ENCODE measurements at regions not wholly inside any gene's neighbourhood (a gene's known extent, or its start where the extent isn't known, plus 50 kb on each side); places are given as distances from the start of the nearest gene placed in this dataset.

DNA sequence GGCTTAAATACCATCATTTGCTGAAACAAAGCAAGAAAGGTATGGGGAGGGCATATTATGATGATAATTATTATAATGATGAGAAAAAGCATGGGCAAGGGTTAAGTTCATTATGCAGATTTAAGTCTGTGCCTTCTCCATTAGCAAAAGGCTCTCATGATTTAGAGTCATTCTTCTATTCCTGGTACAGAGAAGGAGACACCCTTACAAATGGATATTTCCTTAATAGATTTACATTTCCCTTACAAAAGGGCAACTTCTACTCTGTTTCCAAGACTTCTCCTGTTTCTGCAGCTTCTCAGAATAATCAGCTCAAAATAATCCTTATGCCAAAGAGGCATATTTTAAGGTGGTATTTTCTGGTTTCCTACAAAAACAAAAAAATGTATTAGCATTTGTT is 121.1 kb upstream of the CAMK1G start:
- Histone ChIP-seq H3K27ac (ENCODE audit: low read length) (no peak overlapping the region), H3K9me3 (ENCODE audit: control insufficient read depth, insufficient read depth, low read depth, low read length) (no peaks in the 10 kb centered on the region), H3K36me3 (ENCODE audit: control insufficient read depth, insufficient read depth, low read length) (no peaks in the 10 kb centered on the region), H3K4me3 (ENCODE audit: low read depth in 2 of 2, low read length in 2 of 2) (no peak overlapping the region), H3K27me3 (ENCODE audit: control insufficient read depth, insufficient read depth, low read length) (no peaks in the 10 kb centered on the region), H3K4me1 (ENCODE audit: control insufficient read depth, insufficient read depth, low read length) (no peaks in the 10 kb centered on the region)
- in situ Hi-C loops (cut with HindIII; ENCODE audit: low pct_unique_long_range_greater_than_20kb, low sequenced_read_pairs) = no loop called here
- ChIA-PET POLR2A (no interaction called here), CTCF (no interaction called here)
- no peak for ATAC-seq
- DNase-seq (ENCODE audit: low read depth, low spot score) = no peak
- BruUV-seq (replicated peaks) = no TSS peak
- intact Hi-C loops (cut with micrococcal nuclease; ENCODE audit: unreplicated experiment) = no loop called here
- TF ChIP-seq, protein P1, sequence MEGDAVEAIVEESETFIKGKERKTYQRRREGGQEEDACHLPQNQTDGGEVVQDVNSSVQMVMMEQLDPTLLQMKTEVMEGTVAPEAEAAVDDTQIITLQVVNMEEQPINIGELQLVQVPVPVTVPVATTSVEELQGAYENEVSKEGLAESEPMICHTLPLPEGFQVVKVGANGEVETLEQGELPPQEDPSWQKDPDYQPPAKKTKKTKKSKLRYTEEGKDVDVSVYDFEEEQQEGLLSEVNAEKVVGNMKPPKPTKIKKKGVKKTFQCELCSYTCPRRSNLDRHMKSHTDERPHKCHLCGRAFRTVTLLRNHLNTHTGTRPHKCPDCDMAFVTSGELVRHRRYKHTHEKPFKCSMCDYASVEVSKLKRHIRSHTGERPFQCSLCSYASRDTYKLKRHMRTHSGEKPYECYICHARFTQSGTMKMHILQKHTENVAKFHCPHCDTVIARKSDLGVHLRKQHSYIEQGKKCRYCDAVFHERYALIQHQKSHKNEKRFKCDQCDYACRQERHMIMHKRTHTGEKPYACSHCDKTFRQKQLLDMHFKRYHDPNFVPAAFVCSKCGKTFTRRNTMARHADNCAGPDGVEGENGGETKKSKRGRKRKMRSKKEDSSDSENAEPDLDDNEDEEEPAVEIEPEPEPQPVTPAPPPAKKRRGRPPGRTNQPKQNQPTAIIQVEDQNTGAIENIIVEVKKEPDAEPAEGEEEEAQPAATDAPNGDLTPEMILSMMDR (IDR thresholded peaks at IDR 0.05) = no peak
- TF ChIP-seq, protein P2, sequence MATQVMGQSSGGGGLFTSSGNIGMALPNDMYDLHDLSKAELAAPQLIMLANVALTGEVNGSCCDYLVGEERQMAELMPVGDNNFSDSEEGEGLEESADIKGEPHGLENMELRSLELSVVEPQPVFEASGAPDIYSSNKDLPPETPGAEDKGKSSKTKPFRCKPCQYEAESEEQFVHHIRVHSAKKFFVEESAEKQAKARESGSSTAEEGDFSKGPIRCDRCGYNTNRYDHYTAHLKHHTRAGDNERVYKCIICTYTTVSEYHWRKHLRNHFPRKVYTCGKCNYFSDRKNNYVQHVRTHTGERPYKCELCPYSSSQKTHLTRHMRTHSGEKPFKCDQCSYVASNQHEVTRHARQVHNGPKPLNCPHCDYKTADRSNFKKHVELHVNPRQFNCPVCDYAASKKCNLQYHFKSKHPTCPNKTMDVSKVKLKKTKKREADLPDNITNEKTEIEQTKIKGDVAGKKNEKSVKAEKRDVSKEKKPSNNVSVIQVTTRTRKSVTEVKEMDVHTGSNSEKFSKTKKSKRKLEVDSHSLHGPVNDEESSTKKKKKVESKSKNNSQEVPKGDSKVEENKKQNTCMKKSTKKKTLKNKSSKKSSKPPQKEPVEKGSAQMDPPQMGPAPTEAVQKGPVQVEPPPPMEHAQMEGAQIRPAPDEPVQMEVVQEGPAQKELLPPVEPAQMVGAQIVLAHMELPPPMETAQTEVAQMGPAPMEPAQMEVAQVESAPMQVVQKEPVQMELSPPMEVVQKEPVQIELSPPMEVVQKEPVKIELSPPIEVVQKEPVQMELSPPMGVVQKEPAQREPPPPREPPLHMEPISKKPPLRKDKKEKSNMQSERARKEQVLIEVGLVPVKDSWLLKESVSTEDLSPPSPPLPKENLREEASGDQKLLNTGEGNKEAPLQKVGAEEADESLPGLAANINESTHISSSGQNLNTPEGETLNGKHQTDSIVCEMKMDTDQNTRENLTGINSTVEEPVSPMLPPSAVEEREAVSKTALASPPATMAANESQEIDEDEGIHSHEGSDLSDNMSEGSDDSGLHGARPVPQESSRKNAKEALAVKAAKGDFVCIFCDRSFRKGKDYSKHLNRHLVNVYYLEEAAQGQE (IDR thresholded peaks at IDR 0.05; ENCODE audit: insufficient read depth in 1 of 2, low read depth in 2 of 2, low read length in 1 of 2) = no peak
- TF ChIP-seq TCF7L2 (IDR thresholded peaks at IDR 0.05; ENCODE audit: low read depth, low read length) (no peak), POLR2AphosphoS5 (IDR thresholded peaks at IDR 0.05; ENCODE audit: low read depth, low read length) (no peak)

DNA sequence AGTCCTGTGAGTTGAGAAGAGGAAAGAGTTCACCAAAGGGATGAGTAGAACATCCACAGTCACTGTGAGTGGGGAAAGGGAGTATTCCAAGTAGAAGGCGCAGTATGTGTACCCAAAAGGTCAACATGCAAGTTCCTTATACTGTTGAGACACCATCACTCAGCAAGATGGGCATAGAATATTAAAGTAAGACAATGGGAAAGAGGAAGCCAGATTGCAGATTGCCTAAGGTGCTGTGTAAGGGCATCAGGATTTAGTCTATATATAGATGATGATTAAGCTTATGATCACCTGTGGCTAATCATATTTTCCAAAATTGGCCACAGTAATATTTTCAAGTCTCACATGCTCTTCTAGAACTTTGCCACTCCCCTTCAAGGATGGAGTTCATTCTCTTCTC is 120.1 kb upstream of the CAMK1G start:
- BruUV-seq (replicated peaks) = no TSS peak
- ChIA-PET CTCF (no interaction called here), POLR2A (no interaction called here)
- no peaks in the 10 kb centered on the region for H3K27me3 ChIP-seq (ENCODE audit: control insufficient read depth, insufficient read depth, low read length)
- H3K36me3 ChIP-seq (ENCODE audit: control insufficient read depth, insufficient read depth, low read length) = no peaks in the 10 kb centered on the region
- no peak overlapping the region for H3K27ac ChIP-seq (ENCODE audit: low read length)
- no peak overlapping the region for H3K4me3 ChIP-seq (ENCODE audit: low read depth in 2 of 2, low read length in 2 of 2)
- H3K4me1 ChIP-seq (ENCODE audit: control insufficient read depth, insufficient read depth, low read length) = no peaks in the 10 kb centered on the region
- TF ChIP-seq, protein P2 (IDR thresholded peaks at IDR 0.05; ENCODE audit: insufficient read depth in 1 of 2, low read depth in 2 of 2, low read length in 1 of 2) = no peak
- TF ChIP-seq, protein P1 (IDR thresholded peaks at IDR 0.05) = no peak
- TF ChIP-seq POLR2AphosphoS5 (IDR thresholded peaks at IDR 0.05; ENCODE audit: low read depth, low read length) (no peak), TCF7L2 (IDR thresholded peaks at IDR 0.05; ENCODE audit: low read depth, low read length) (no peak), SIN3A (IDR thresholded peaks at IDR 0.05; ENCODE audit: borderline replicate concordance, insufficient read depth, low read depth, low read length) (no peak)
- no peak for DNase-seq (ENCODE audit: low read depth, low spot score)
- ATAC-seq = no peak
- in situ Hi-C loops (cut with HindIII; ENCODE audit: low pct_unique_long_range_greater_than_20kb, low sequenced_read_pairs) = no loop called here
- H3K9me3 ChIP-seq (ENCODE audit: control insufficient read depth, insufficient read depth, low read depth, low read length) = no peaks in the 10 kb centered on the region
- intact Hi-C loops (cut with micrococcal nuclease; ENCODE audit: unreplicated experiment) = no loop called here
